Peyer's patch (tissue), 4 donors: ENCODE measurements at regions not wholly inside any gene's neighbourhood (a gene's known extent, or its start where the extent isn't known, plus 50 kb on each side); places are given as distances from the start of the nearest gene placed in this dataset.

ENCODE experiments used
- POLR2A ChIP-seq, 2 donors: fragments of 450-650 bp; IDR thresholded peaks; one replicate each; pipeline ENCODE4 v1.5.1; 2017; ENCODE audit warnings: antibody characterized with exemption in 2 of 2, mild to moderate bottlenecking in 2 of 2, moderate library complexity in 2 of 2
- TF ChIP-seq, protein P1 (sequence below), 6 experiments: fragments of 450-650 bp in 4 of 6; fragments of 200-600 bp in 2 of 6; sonication (generic) in 1 of 6; IDR thresholded peaks; one replicate each; pipeline ENCODE4 v1.5.1; 2017 to 2019; ENCODE audit warnings: antibody characterized with exemption in 6 of 6, mild to moderate bottlenecking in 3 of 6, moderate library complexity in 1 of 6

DNA sequence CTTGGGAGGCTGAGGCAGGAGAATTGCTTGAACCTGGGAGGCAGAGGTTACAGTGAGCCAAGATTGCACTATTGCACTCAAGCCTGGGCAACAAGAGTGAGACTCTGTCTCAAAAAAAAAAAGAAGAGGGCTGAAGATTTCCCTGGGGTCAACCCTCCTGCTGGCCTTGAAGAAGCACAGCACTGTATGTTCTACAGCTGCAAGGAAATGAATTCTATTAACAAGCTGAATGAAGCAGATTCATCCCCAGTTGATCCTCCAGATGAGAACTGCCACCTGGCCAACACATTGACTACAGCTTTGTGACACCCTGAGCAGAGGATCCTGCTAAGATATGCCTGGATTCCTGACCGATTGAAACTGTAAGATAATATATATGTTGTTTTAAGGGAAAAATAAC is 129.5 kb downstream of the ADSS2 start:
- TF ChIP-seq, protein P1, sequence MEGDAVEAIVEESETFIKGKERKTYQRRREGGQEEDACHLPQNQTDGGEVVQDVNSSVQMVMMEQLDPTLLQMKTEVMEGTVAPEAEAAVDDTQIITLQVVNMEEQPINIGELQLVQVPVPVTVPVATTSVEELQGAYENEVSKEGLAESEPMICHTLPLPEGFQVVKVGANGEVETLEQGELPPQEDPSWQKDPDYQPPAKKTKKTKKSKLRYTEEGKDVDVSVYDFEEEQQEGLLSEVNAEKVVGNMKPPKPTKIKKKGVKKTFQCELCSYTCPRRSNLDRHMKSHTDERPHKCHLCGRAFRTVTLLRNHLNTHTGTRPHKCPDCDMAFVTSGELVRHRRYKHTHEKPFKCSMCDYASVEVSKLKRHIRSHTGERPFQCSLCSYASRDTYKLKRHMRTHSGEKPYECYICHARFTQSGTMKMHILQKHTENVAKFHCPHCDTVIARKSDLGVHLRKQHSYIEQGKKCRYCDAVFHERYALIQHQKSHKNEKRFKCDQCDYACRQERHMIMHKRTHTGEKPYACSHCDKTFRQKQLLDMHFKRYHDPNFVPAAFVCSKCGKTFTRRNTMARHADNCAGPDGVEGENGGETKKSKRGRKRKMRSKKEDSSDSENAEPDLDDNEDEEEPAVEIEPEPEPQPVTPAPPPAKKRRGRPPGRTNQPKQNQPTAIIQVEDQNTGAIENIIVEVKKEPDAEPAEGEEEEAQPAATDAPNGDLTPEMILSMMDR (IDR thresholded peaks at IDR 0.05): no peak
- TF ChIP-seq POLR2A (IDR thresholded peaks at IDR 0.05): no peak
